ENCODE measurements at regions not wholly inside any gene's neighbourhood (a gene's known extent, or its start where the extent isn't known, plus 50 kb on each side); places are given as distances from the start of the nearest gene placed in this dataset.

DNA sequence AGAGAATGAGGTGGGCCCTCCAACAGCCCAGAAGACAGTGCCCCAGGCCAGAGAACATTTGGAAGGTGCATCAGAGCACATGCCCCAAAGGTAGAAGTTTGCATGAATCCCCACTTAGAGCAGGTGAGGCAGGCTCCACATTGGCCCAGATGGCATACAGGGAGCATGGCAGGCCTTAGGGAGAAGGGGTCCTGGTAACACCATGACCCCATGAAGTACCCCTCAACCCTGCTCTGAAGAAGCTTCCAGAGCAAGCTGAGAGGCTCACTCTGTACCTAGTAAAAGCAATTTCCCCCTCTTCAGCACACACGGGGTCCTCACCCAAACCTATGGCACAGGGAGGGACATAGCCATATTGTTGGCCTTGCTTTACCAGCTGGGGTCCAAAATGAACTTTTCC, 162.6 kb downstream of the BUB3 start:
- H3K27ac ChIP-seq: no peak overlapping the region
- H3K4me1 ChIP-seq: no peaks in the 10 kb centered on the region
- DNase-seq (no peak), ATAC-seq (no peak)
- H3K36me3 ChIP-seq: no peaks in the 10 kb centered on the region
- H3K4me3 ChIP-seq: no peak overlapping the region
- no peaks in the 10 kb centered on the region for H3K27me3 ChIP-seq
- TF ChIP-seq, protein P1, sequence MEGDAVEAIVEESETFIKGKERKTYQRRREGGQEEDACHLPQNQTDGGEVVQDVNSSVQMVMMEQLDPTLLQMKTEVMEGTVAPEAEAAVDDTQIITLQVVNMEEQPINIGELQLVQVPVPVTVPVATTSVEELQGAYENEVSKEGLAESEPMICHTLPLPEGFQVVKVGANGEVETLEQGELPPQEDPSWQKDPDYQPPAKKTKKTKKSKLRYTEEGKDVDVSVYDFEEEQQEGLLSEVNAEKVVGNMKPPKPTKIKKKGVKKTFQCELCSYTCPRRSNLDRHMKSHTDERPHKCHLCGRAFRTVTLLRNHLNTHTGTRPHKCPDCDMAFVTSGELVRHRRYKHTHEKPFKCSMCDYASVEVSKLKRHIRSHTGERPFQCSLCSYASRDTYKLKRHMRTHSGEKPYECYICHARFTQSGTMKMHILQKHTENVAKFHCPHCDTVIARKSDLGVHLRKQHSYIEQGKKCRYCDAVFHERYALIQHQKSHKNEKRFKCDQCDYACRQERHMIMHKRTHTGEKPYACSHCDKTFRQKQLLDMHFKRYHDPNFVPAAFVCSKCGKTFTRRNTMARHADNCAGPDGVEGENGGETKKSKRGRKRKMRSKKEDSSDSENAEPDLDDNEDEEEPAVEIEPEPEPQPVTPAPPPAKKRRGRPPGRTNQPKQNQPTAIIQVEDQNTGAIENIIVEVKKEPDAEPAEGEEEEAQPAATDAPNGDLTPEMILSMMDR (IDR thresholded peaks at IDR 0.05): no peak
- TF ChIP-seq POLR2A (IDR thresholded peaks at IDR 0.05): no peak
- intact Hi-C loops (cut with DNase I): no loop called here
- no peaks in the 10 kb centered on the region for H3K9me3 ChIP-seq
- 82 to 92% (median 90%) methylated on average over 1 of the region's 1 CpG for WGBS, 4 donors

DNA sequence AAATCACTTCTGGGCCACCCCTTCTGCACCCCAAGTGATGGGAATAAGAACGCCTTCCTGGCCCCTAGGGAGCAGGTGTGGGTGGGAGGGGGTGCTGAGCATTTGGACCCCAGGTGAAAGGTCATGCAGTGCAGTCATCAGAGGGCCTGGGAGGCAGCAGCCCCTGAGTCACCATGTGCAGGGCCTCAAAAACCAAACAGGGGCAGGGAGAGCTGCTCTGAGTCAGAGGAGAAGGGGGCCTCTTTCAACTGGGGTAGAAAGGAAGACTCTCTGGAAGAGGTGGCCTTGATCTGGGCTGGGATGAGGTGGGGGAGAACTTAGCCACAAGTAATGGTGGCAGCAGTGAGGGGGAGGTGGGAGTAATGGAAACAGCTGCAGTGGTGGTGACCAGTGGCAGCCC, 164.3 kb downstream of the BUB3 start:
- 70 to 100% (median 78%) methylated on average over 1 of the region's 1 CpG for WGBS, 4 donors
- intact Hi-C loops (cut with DNase I): no loop called here
- H3K9me3 ChIP-seq: no peaks in the 10 kb centered on the region
- TF ChIP-seq POLR2A (IDR thresholded peaks at IDR 0.05): no peak
- TF ChIP-seq, protein P1 (IDR thresholded peaks at IDR 0.05): no peak
- H3K36me3 ChIP-seq: no peaks in the 10 kb centered on the region
- no peak overlapping the region for H3K4me3 ChIP-seq
- ATAC-seq (no peak), DNase-seq (no peak)
- H3K4me1 ChIP-seq: no peaks in the 10 kb centered on the region
- H3K27ac ChIP-seq: no peak overlapping the region
- H3K27me3 ChIP-seq: no peaks in the 10 kb centered on the region

DNA sequence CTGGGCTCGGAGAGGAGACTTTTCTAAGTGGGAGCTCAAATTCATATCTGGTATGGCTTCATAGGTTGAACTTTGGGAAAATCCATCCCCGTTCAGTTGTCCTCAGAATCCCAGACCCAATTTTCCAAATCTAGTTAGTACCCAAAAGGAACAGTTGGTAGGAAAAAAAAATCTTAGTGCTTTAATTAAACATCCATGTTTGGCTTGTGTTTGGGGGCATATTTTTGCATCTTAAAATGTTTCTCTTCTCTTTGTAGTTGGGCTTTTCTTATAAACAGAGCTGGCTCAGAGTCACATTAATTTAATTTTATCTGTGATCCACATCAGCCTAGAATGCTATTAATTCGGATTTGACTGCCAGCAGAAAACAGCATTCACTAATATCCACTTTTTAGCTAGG, 165.9 kb downstream of the BUB3 start:
- intact Hi-C loops (cut with DNase I): no loop called here
- Histone ChIP-seq H3K27me3 (no peaks in the 10 kb centered on the region), H3K36me3 (no peaks in the 10 kb centered on the region), H3K9me3 (no peaks in the 10 kb centered on the region), H3K4me1 (no peaks in the 10 kb centered on the region), H3K4me3 (no peak overlapping the region), H3K27ac (no peak overlapping the region)
- WGBS, 4 donors: 69 to 75% (median 73%) methylated on average over 3 of the region's 3 CpGs
- TF ChIP-seq, protein P1 (IDR thresholded peaks at IDR 0.05): no peak
- no peak for TF ChIP-seq POLR2A (IDR thresholded peaks at IDR 0.05)
- no peak for ATAC-seq
- no peak for DNase-seq

GRCh38 chr10:123323884-123324283, 169.7 kb downstream of the BUB3 start:
- no peak for TF ChIP-seq POLR2A (IDR thresholded peaks at IDR 0.05)
- TF ChIP-seq, protein P1 (IDR thresholded peaks at IDR 0.05): no peak
- Histone ChIP-seq H3K4me3 (no peak overlapping the region), H3K36me3 (no peaks in the 10 kb centered on the region), H3K27me3 (peaks cover 0 to 2% (median 0%) of the 10 kb centered on the region in 9 donors), H3K9me3 (peaks cover 0 to 8% (median 0%) of the 10 kb centered on the region in 12 donors), H3K4me1 (no peaks in the 10 kb centered on the region), H3K27ac (no peak overlapping the region)
- DNase-seq: no peak
- 45 to 69% (median 55%) methylated on average over 3 of the region's 3 CpGs for WGBS, 4 donors
- no peak for ATAC-seq
- intact Hi-C loops (cut with DNase I): no loop called here
